Endothelial cell (in vitro differentiated cells): ENCODE measurements at regions not wholly inside any gene's neighbourhood (a gene's known extent, or its start where the extent isn't known, plus 50 kb on each side); places are given as distances from the start of the nearest gene placed in this dataset.

ENCODE experiments used
- DNase-seq: peaks from one replicate; pipeline ENCODE4 v3.0.0; 2021; ENCODE audit warnings: low spot score
- H3K27ac Mint-ChIP-seq: one replicate; pipeline ENCODE4 v1.8.0; 2021; ENCODE audit warnings: mixed read lengths, inconsistent platforms; ENCODE audit not compliant: unreplicated experiment
- H3K27me3 Mint-ChIP-seq: one replicate; pipeline ENCODE4 v1.8.0; 2021; ENCODE audit warnings: mild to moderate bottlenecking, moderate library complexity, mixed read lengths, inconsistent platforms; ENCODE audit not compliant: unreplicated experiment
- H3K36me3 Mint-ChIP-seq: one replicate; pipeline ENCODE4 v1.8.0; 2021; ENCODE audit warnings: mild to moderate bottlenecking, low read depth, mixed read lengths, inconsistent platforms; ENCODE audit not compliant: unreplicated experiment
- H3K4me1 Mint-ChIP-seq: one replicate; pipeline ENCODE4 v1.8.0; 2021; ENCODE audit warnings: mild to moderate bottlenecking, mixed read lengths, inconsistent platforms; ENCODE audit not compliant: unreplicated experiment
- H3K4me3 Mint-ChIP-seq: one replicate; pipeline ENCODE4 v1.8.0; 2021; ENCODE audit warnings: mild to moderate bottlenecking, mixed read lengths, inconsistent platforms; ENCODE audit not compliant: unreplicated experiment
- H3K9me3 Mint-ChIP-seq: one replicate; pipeline ENCODE4 v1.8.0; 2021; ENCODE audit warnings: mixed read lengths, inconsistent platforms; ENCODE audit not compliant: unreplicated experiment
- CTCF ChIP-seq: fragments of 200-600 bp; sonication (generic); IDR thresholded peaks from one replicate; pipeline ENCODE4 v1.5.0; 2021; ENCODE audit warnings: antibody characterized with exemption; ENCODE audit not compliant: unreplicated experiment

GRCh38 chr5:60453186-60453976, 246.6 kb downstream of the DEPDC1B start:
- Mint-ChIP-seq H3K4me1 (peaks cover 18% of the 10 kb centered on the region), H3K27me3 (no peaks in the 10 kb centered on the region), H3K4me3 (no peak overlapping the region), H3K36me3 (no peaks in the 10 kb centered on the region), H3K9me3 (no peaks in the 10 kb centered on the region), H3K27ac (no peak overlapping the region)
- no peak for TF ChIP-seq CTCF
- no peak for DNase-seq

GRCh38 chr5:60448600-60448999, 251.4 kb downstream of the DEPDC1B start:
- no peaks in the 10 kb centered on the region for H3K36me3 Mint-ChIP-seq
- no peak overlapping the region for H3K27ac Mint-ChIP-seq
- no peak for DNase-seq
- H3K4me1 Mint-ChIP-seq: peaks cover 10% of the 10 kb centered on the region
- no peak overlapping the region for H3K4me3 Mint-ChIP-seq
- H3K9me3 Mint-ChIP-seq: no peaks in the 10 kb centered on the region
- H3K27me3 Mint-ChIP-seq: no peaks in the 10 kb centered on the region
- TF ChIP-seq CTCF: no peak

- Mint-ChIP-seq H3K4me3 (no peak overlapping the region), H3K9me3 (no peaks in the 10 kb centered on the region), H3K4me1 (peaks cover 10% of the 10 kb centered on the region), H3K36me3 (no peaks in the 10 kb centered on the region), H3K27ac (no peak overlapping the region), H3K27me3 (no peaks in the 10 kb centered on the region)
- no peak for TF ChIP-seq CTCF
- DNase-seq: no peak
These were observed 252.5 kb downstream of the DEPDC1B start for GRCh38 chr5:60447488-60447920.

GRCh38 chr5:60446917-60447316, 253.0 kb downstream of the DEPDC1B start:
- peaks cover 10% of the 10 kb centered on the region for H3K4me1 Mint-ChIP-seq
- no peak overlapping the region for H3K27ac Mint-ChIP-seq
- no peak for DNase-seq
- H3K4me3 Mint-ChIP-seq: no peak overlapping the region
- H3K27me3 Mint-ChIP-seq: no peaks in the 10 kb centered on the region
- no peaks in the 10 kb centered on the region for H3K36me3 Mint-ChIP-seq
- H3K9me3 Mint-ChIP-seq: no peaks in the 10 kb centered on the region
- TF ChIP-seq CTCF: no peak

GRCh38 chr5:60445921-60446320, 254.0 kb downstream of the DEPDC1B start:
- peaks cover 10% of the 10 kb centered on the region for H3K4me1 Mint-ChIP-seq
- no peaks in the 10 kb centered on the region for H3K27me3 Mint-ChIP-seq
- H3K36me3 Mint-ChIP-seq: no peaks in the 10 kb centered on the region
- no peak for TF ChIP-seq CTCF
- no peaks in the 10 kb centered on the region for H3K9me3 Mint-ChIP-seq
- H3K27ac Mint-ChIP-seq: no peak overlapping the region
- DNase-seq: no peak
- H3K4me3 Mint-ChIP-seq: no peak overlapping the region
